GM10248 (cell line): ENCODE measurements at regions not wholly inside any gene's neighbourhood (a gene's known extent, or its start where the extent isn't known, plus 50 kb on each side); places are given as distances from the start of the nearest gene placed in this dataset.

Experiments
- CTCF ChIA-PET: fragments of 300-600 bp; sonication (Branson Sonifier 250); formaldehyde crosslinking; extraction: SDS; loops from one replicate; lab custom pipeline; 2021; ENCODE audit warnings: antibody characterized with exemption; lab: Yijun Ruan, JAX
- POLR2A ChIA-PET: fragments of 350-650 bp; sonication (Branson Sonifier 250); formaldehyde crosslinking; extraction: SDS; loops from one replicate; lab custom pipeline; 2020; ENCODE audit warnings: antibody characterized with exemption; lab: Yijun Ruan, JAX
- DNase-seq: peaks from one replicate; pipeline ENCODE4 v3.0.0; 2012; ENCODE audit errors: extremely low spot score
- TF ChIP-seq, protein P1 (sequence below): IDR thresholded peaks from 2 replicates; pipeline ENCODE4 v1.5.1; 2012; ENCODE audit warnings: mild to moderate bottlenecking, low read depth; ENCODE audit errors: extremely low read depth, missing control alignments, control extremely low read depth

DNA sequence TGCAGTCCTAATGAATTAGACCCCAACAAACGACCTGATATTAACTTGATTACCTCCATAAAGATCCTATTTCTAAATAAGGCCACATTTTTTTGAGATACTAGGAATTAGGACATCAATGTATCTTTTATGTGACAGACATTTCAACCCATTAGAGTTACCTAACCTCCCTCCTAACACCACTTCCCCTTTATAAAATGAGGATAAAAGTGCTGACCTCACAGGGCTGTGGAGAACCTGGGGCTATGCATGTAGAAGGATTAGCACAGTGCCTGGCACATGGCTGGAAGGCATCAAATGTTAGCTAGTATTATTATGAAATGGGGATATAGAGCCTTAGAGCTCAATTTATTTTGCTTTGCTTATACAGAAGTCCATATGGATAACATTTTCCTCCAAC lies 53.5 kb upstream of the LRRN1 start:
- CTCF ChIA-PET, result interaction anchor here (1.8 kb wide), 1 partner anchor 18 kb away, joined by 5 read pairs; no protein-coding TSS in a partner anchor
- POLR2A ChIA-PET, result no interaction called here
- no peak for DNase-seq
- TF ChIP-seq, protein P1, sequence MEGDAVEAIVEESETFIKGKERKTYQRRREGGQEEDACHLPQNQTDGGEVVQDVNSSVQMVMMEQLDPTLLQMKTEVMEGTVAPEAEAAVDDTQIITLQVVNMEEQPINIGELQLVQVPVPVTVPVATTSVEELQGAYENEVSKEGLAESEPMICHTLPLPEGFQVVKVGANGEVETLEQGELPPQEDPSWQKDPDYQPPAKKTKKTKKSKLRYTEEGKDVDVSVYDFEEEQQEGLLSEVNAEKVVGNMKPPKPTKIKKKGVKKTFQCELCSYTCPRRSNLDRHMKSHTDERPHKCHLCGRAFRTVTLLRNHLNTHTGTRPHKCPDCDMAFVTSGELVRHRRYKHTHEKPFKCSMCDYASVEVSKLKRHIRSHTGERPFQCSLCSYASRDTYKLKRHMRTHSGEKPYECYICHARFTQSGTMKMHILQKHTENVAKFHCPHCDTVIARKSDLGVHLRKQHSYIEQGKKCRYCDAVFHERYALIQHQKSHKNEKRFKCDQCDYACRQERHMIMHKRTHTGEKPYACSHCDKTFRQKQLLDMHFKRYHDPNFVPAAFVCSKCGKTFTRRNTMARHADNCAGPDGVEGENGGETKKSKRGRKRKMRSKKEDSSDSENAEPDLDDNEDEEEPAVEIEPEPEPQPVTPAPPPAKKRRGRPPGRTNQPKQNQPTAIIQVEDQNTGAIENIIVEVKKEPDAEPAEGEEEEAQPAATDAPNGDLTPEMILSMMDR, result no peak

DNA sequence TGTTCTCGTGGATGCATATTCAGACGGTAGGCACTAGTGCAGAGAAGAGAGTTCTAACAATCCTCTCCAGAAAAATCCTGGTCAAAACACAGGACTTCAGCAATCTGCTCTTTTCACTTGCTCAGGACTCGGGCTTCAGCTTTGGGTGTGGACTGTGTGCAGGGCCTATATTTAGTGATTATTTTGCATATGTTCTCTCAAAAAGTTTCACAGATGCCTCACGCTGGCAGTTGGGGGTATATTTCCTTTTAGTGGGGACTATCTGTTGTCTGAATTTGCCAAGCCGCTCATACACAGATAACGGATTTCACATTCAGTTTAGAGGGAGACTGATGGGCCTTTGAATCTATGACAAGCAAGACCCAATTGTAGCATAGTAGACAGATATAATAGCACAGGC lies 54.4 kb upstream of the LRRN1 start:
- DNase-seq, result no peak
- TF ChIP-seq, protein P1, result no peak
- CTCF ChIA-PET, result interaction anchor here (1.8 kb wide), 1 partner anchor 18 kb away, joined by 5 read pairs; no protein-coding TSS in a partner anchor
- POLR2A ChIA-PET, result no interaction called here

DNA sequence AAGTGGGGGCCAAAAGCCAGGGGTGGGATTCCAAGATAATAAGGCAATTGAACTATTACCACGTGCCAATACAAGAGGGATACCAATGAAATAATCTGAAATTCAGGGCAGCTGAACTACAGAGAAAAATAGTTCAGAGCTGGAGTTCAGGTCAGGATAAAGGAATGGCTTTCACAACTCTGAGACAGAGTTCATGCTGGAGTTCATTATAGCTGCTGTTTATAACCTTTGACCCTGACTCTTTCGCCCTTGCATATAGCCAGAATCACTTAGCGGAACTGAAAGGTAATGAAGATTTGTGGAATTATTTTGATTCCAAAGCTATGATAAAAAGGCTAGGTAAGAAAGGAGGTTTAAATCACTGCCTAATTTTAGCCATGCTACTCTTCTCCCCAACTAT lies 55.5 kb upstream of the LRRN1 start:
- DNase-seq, result no peak
- TF ChIP-seq, protein P1, result no peak
- ChIA-PET POLR2A (no interaction called here), CTCF (interaction anchor here (1.4 kb wide), 1 partner anchor 13 kb away, joined by 4 read pairs; no protein-coding TSS in a partner anchor)

DNA sequence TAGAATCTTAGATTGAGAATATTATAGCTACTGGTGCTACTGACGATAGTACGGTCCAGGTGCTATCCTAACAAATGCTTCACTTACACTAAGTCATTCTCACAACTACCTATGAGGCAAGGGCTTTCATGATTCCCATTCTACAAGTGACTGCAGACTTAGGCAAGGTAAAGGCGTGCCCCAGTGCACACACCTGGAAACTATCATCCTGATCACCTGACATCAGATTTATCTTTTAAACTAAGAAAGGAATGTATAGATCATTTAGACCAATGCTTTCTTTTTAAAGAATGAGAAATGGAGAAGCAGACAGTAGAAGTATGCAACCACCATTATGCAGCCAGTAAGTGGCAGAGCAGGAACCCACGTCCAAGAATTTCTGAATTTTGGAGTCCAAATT lies 59.2 kb upstream of the LRRN1 start:
- TF ChIP-seq, protein P1, result no peak
- ChIA-PET POLR2A (no interaction called here), CTCF (interaction anchor here (2.0 kb wide), 1 partner anchor 9 kb away, joined by 7 read pairs; no protein-coding TSS in a partner anchor)
- no peak for DNase-seq

DNA sequence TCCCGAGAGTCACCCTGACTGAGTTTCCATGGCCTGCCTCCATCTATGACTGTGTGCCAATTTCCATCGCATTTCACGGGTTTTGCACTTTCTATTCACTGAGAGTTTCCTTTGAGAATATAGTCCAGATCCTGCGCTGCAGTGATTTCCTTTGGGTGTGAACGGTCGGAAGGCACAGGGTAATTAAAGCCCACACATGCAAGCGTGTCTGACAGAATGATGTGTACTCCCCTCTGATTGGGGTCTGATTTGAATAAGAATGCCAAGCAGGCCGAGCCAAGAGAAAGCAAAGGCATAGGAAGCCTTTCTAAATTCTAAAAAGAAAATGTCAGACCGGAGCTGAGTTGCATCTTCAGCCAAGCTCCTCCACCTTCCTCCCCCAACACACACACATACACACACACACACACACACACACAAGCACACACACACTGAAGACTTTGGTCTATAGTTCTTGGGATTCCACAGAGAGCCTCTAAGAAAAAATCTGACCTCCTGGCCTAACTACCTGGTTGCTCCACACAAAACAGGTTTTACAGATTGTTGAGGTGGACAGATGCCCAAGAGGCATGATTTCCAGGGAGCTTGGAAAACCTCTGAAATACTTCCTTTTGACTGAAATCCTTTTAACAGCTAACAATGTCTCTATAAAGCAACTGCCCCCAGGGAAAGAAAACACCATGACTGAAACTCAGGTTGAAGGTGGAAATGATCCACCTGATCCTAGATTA lies 59.7 kb upstream of the LRRN1 start:
- CTCF ChIA-PET, result interaction anchor here (2.0 kb wide), 1 partner anchor 9 kb away, joined by 7 read pairs; no protein-coding TSS in a partner anchor
- POLR2A ChIA-PET, result no interaction called here
- no peak for DNase-seq
- TF ChIP-seq, protein P1, result no peak

DNA sequence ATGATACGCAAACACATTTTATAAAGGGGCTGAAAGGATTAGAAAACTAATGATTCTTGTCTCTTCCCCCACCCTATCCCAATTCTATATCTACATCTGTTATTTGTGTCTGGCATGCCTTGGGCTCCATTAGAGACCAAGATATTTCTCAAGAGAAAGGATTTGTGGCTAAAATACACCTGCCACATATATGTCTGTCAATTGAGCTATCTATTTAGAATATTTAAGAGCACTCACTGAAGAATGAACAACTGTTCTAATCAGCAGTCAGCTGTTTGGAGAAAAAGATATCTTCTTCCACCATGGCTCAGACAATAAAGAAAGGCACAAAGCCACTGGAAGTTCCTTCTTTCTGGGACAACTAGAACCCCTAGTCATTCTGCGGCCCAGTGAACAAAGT lies 61.7 kb upstream of the LRRN1 start:
- DNase-seq, result no peak
- TF ChIP-seq, protein P1, result no peak
- POLR2A ChIA-PET, result no interaction called here
- CTCF ChIA-PET, result interaction anchor here (1.0 kb wide), 1 partner anchor 18 kb away, joined by 3 read pairs; no protein-coding TSS in a partner anchor
